ENCODE measurements at regions not wholly inside any gene's neighbourhood (a gene's known extent, or its start where the extent isn't known, plus 50 kb on each side); places are given as distances from the start of the nearest gene placed in this dataset.
"Not testable (repeated sequence)": the region's sequence is repeated elsewhere in the genome, so short reads cannot be mapped to it uniquely, and the experiment has no call there.

GRCh38 chr20:58043236-58044140 lies 185.0 kb downstream of the ANKRD60 start:
- DNase-seq (ENCODE audit: low read depth in 4 of 4, low spot score in 1 of 4) = no peak

DNA sequence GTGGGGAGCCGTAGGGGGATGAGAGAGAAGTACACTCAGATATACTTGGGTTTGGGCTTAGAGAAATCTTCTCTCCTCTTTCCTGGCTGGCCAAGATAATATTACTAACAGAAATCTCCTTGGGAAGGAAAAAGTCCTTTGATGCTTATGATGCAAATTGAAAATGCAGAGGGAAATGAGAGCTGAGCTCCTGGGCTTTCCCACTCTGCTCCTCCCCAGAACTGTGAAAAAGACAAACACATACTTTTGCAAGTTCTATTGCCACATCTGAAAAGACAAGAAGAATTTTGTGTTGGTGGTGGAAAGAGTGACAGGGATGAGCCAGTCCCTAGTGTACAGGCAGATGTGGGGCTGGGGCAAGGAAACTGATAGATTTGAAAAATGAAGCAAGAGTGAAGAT lies 185.9 kb downstream of the ANKRD60 start:
- no peak for DNase-seq (ENCODE audit: low read depth in 4 of 4, low spot score in 1 of 4)

DNA sequence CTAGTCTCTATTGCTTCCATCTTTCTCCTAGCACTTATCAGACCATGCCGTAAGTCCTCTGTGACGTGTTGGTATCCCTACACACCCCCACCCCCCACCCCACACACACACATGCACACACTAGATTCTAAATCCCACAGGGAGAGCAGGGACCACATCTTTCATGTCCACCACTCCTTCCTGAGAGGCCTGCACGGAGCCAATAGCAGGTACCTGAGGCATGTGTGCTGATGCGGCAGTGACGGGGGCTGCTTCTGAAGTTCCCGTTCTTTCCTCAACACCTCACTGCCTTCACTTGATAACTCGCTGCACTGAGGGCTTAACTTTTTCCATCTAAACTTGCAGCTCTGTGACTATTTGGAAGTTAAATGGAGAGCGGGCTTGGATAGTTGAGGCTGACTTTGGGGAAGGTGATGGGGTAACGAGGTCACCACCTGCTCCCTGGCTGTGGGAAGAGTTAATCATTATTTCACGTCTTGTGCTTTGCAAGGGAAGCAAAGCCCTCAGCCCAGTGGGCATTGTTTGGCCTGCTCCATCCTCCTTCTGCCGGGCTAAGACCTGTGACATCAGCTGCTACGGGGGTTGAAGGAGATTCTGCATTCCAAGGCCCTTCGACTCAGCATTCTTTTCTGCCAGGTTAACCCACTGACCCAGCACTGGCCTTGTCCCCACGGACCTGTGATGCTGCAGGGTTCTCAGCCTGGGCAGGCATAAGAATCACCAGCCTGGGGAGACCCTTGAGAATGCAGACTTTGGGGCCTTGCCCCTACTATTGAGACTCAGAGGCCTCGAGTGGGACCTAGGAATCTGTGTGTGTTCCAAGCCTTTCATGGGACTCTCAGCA lies 187.8 kb downstream of the ANKRD60 start:
- DNase-seq (ENCODE audit: low read depth in 4 of 4, low spot score in 1 of 4) = no peak

DNA sequence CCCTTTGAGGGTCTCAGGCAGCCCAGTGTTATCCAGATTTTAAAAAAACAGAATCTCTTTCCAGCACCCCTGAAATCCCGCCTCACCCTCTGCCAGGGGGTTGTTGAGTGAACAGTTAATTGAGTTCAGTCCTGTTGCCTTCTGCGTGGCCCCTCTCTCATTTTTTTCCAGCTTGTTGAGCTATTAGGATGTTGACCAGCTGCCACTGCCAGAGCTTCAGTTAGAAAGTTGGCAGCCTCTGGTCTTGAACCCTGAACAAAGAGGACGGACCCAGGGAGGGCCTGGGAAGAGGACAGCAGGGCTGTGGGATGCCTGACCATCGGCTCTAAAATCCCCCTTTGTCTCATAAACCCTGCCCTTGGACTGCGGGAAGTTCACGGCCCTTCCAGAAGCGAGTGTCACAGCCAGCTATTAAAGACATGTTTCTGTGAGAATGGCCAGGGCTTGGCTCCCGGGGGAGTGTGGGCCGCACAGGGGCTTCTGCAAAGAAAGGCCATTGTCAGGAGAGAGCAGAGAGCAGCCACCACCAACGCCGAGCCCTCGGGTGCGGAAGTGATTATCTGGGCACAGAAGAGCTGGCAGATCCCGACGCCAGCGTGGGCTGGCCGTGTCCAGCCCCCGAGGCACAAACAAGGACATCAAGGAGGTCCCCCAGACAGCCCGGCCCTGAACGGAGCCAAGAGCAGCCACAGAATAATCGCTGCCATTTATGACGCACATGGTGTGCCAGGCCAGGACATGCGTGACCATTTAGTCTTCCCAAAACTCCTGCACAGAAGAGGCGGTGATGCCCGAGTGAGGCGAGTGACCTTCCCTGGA lies 189.0 kb downstream of the ANKRD60 start:
- no peak for DNase-seq (ENCODE audit: low read depth in 4 of 4, low spot score in 1 of 4)

DNA sequence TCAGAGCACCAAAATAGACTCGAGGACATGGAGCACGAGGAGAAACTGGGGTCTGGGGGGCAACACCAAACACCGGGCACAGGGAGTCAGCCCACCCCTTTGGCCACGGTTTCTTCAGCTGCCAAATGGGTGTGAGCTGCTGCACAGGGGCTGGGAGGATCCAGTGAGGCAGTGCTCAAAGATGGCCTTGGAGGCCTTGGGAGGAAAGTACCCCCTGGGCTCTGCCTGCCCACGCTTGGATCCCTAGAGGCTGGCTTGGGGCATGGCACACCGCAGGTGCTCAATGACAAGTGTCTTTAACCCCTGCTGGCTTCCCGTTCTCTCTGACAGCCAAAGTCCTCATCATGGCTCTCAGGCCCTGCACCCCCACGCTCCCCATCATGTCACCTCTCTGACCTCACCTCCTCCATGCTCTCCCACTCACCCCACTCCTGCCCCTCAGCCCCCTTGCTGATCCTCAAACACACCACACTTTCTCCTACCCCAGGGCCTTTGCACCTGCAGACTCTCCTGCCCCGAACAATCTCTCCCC lies 190.3 kb downstream of the ANKRD60 start:
- DNase-seq (ENCODE audit: low read depth in 4 of 4, low spot score in 1 of 4) = no peak

GRCh38 chr20:58037631-58038030 lies 190.8 kb downstream of the ANKRD60 start:
- no peak for DNase-seq (ENCODE audit: low read depth in 4 of 4, low spot score in 1 of 4)

GRCh38 chr20:58033026-58033536 lies 195.4 kb downstream of the ANKRD60 start:
- DNase-seq (ENCODE audit: low read depth in 4 of 4, low spot score in 1 of 4) = no peak

GRCh38 chr20:58032599-58032998 lies 195.9 kb downstream of the ANKRD60 start:
- DNase-seq (ENCODE audit: low read depth in 4 of 4, low spot score in 1 of 4) = no peak

DNA sequence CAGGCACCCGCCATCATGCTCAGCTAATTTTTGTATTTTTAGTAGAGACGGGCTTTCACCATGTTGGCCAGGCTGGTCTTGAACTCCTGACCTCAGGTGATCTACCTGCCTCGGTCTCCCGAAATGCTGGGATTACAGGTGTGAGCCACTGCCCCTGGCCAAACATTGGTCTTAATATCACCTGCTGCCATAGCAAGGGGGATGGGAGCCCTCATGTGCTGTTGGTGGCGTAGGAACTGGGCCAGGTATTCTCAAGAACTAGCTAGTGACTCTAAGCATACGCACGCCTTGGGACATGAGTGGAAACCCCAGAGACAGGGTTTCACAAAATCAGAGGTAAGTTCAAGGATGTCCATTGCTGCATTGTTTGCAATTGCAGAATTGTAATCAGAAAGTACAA lies 197.1 kb downstream of the ANKRD60 start:
- DNase-seq (ENCODE audit: low read depth in 4 of 4, low spot score in 1 of 4) = not testable (repeated sequence)

- no peak for DNase-seq (ENCODE audit: low read depth in 4 of 4, low spot score in 1 of 4)
Measured at GRCh38 chr20:58028123-58028522, 200.3 kb downstream of the ANKRD60 start.

- DNase-seq (ENCODE audit: low read depth in 4 of 4, low spot score in 1 of 4) = no peak
Measured at GRCh38 chr20:58026361-58026760, 202.1 kb downstream of the ANKRD60 start.

- DNase-seq (ENCODE audit: low read depth in 4 of 4, low spot score in 1 of 4) = no peak
Measured at GRCh38 chr20:58025233-58025632, 203.2 kb downstream of the ANKRD60 start.

GRCh38 chr20:58024241-58024721 lies 204.2 kb downstream of the ANKRD60 start:
- no peak for DNase-seq (ENCODE audit: low read depth in 4 of 4, low spot score in 1 of 4)

GRCh38 chr20:58023781-58024180 lies 204.7 kb downstream of the ANKRD60 start:
- DNase-seq (ENCODE audit: low read depth in 4 of 4, low spot score in 1 of 4) = no peak

GRCh38 chr20:58023346-58023745 lies 205.1 kb downstream of the ANKRD60 start:
- DNase-seq (ENCODE audit: low read depth in 4 of 4, low spot score in 1 of 4) = no peak

- no peak for DNase-seq (ENCODE audit: low read depth in 4 of 4, low spot score in 1 of 4)
Measured at GRCh38 chr20:58022711-58023110, 205.7 kb downstream of the ANKRD60 start.

DNA sequence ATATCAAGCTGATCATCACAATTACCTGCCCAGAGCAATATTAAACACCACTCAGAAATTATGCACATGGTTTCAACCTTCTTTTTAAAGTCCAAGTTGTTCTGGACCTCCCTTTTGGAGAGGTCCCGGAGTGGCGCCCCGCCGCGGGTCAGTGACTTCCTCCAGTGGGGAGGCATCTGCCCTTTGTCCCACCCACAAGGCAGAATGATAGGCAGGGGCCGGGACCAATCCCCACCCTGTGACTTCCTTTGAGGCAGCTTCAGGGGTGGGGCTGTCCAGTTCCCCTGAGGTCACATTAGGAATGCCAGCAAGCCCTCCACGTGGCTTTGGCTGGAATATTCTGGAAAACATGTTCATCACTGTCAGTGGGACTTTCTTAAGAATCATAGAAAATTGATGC lies 207.0 kb downstream of the ANKRD60 start:
- DNase-seq (ENCODE audit: low read depth in 4 of 4, low spot score in 1 of 4) = no peak

DNA sequence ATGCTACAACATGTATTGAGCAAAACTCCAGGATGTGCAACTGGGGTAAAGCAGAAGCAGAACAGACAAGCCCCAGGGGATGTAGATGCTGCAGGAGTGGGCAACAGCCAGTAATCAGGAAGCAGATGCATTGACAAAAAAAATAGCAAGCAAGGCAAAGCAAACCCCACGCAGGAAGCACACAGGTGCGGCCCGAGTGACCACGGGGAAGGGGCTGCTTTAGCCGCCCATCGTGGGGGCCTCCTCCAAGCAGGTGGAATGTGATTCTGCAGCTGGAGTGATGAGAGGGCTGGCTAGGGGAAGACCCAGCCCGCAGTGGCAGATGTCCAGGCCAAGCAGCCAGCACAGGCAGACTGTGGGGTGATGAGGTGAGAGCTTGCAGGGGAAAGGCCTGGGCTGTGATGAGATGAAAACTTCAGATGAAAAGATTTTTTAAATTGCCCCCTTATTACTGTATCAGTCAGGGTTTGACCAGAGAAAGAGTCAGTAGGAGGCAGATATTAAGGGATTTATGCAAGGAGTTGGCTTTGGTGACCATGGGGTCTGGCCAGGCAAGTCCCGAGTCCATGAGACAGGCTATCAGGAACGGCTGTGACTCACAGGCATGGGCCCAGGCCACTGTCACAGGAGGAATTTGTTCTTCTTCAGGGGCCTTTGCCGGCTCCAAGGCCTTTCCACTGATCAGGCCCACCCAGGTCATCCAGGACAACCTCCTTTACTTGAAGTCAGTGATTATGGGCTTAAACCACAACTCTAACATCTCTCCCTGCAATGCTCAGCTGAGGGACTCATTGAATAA lies 207.6 kb downstream of the ANKRD60 start:
- no peak for DNase-seq (ENCODE audit: low read depth in 4 of 4, low spot score in 1 of 4)

- DNase-seq (ENCODE audit: low read depth in 4 of 4, low spot score in 1 of 4) = no peak
Measured at GRCh38 chr20:58019850-58020625, 208.4 kb downstream of the ANKRD60 start.

Measured in stimulated activated CD4-positive, alpha-beta T cell treated with anti-CD3 and anti-CD28 coated beads, Interleukin-1b, Interleukin-23, amount 100 ng/mL, for 24 hours (primary cell).